GM21423 (cell line): ENCODE measurements at regions not wholly inside any gene's neighbourhood (a gene's known extent, or its start where the extent isn't known, plus 50 kb on each side); places are given as distances from the start of the nearest gene placed in this dataset.

ENCODE experiments used
- ATAC-seq: cut with Tn5 transposase; IDR thresholded peaks from one replicate; pipeline ENCODE4 v1.9.1; 2021; ENCODE audit warnings: mild to moderate bottlenecking, moderate library complexity; ENCODE audit not compliant: unreplicated experiment

GRCh38 chr5:76030343-76030742 lies 52.8 kb upstream of the SV2C start:
- ATAC-seq = no peak

DNA sequence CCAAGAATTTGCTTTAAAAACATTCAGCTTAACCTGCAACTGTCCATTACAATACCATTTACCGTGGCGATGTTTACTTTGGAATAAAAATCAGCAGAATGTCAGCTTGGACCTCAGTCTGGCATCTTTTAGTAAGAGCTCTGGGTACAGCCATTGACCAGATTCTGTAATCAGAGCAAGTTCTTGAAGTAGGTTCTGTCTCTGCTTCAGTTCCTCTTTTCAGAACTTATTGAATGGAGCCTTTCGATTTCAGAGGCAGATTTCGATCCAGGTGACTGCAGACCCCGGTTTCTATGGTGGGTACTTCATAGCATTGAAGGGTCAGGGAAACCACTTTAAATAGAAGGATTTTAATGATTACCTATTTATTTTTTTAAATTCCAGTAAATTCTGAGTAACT lies 53.4 kb upstream of the SV2C start:
- ATAC-seq = no peak

GRCh38 chr5:76025790-76026189 lies 57.4 kb upstream of the SV2C start:
- ATAC-seq = no peak

GRCh38 chr5:76025069-76025468 lies 58.1 kb upstream of the SV2C start:
- ATAC-seq = no peak

DNA sequence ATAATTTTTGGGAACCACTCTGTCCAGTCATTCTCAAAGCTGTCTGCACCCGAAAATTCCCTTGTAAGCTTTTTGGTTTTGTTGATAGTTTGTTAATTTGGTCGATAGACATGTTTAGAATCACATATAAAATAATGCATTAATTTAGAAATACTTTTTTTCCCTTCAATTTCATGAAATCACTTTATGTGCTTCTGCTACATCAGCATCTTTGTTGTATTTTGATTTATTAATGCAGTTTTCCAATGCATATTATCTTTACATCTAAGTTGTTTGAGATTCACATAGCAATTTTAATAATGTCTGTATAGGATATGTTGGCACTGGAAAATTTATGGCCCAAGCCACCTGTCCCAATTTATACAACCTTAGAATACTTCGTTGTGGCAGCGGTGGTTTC lies 60.6 kb upstream of the SV2C start:
- no peak for ATAC-seq

- ATAC-seq = no peak
Observed at GRCh38 chr5:76021936-76022584, 61.1 kb upstream of the SV2C start.

DNA sequence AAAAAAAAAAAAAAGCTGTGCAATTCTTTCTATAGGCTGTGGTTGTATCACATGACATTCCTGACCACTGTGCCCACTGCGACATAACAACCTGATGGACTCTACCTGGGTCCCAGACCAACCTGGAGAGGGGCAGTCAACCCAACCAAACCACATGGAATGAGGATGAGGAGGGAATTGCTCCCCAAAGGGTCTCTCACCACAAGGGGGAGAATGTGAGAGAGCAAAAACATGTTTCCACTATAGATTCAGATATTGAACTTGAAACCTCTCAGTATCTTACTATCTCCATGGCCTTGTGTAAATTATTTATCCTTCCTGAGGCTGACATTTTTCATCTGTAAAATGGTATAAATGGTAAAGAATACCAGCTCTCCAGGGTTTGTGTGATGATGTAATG lies 66.9 kb upstream of the SV2C start:
- no peak for ATAC-seq

- ATAC-seq = no peak
Observed at GRCh38 chr5:76014005-76014404, 69.2 kb upstream of the SV2C start.

- ATAC-seq = no peak
Observed at GRCh38 chr5:76007904-76008303, 75.3 kb upstream of the SV2C start.

- no peak for ATAC-seq
Observed at GRCh38 chr5:76000582-76000981, 82.6 kb upstream of the SV2C start.

GRCh38 chr5:75993643-75994520 lies 89.3 kb upstream of the SV2C start:
- no peak for ATAC-seq

- no peak for ATAC-seq
Observed at GRCh38 chr5:75993183-75993582, 90.0 kb upstream of the SV2C start.

DNA sequence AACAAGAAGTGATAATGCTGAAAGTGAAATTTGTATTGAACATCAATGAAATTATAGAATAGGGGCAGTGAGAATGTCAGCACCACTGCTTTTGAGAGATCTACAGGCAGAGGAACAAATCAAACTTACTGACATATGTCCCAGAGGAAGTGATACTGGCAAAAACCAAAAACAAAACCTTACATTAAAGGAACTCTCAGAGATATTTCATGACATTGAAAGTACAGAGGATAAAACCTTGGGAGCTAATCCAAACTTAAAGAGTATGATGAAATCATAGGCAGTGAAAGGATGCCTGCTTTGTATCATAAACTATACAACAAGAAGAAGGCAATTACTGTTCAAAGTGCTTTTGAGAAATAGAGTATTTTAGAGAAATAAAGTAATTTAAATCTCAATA lies 90.4 kb upstream of the SV2C start:
- no peak for ATAC-seq

GRCh38 chr5:75985077-75985476 lies 98.1 kb upstream of the SV2C start:
- ATAC-seq = no peak

DNA sequence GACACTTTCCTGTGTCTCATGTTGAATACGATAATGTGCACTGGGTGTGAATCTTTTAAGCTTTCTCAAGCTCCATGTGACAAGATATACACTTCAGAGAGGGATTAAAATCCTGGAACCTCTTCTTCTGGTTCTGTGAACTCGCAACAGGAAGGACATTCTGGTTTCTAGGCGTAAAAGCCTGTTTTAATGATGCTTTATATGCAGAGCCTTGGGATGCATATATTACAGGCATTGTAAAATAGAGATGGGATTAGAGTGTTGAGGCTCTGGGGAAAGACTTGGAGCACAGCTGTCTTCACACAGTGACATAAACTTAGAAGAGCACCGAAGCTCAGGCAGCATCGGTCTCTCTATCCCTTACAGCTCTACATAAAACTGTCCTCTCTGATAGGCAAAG lies 107.7 kb upstream of the SV2C start:
- no peak for ATAC-seq

DNA sequence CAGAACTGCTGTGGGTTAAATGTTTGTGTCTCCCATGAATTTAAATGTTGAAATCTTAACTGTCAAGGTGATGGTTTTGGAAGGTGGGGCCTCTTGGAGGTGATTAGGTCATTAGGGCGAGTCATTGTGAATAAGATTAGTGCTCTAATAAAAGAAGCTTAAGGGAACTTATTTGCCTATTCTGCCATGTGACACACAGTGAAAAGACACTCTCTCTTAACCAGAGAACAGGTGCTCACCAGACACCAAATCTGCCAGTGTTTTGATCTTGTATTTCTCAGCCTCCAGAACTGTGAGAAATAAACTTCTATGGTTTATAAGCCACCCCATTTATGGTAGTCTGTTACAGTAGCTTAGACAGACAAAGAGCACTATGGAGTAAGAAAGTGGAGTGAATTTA lies 117.9 kb upstream of the SV2C start:
- no peak for ATAC-seq

DNA sequence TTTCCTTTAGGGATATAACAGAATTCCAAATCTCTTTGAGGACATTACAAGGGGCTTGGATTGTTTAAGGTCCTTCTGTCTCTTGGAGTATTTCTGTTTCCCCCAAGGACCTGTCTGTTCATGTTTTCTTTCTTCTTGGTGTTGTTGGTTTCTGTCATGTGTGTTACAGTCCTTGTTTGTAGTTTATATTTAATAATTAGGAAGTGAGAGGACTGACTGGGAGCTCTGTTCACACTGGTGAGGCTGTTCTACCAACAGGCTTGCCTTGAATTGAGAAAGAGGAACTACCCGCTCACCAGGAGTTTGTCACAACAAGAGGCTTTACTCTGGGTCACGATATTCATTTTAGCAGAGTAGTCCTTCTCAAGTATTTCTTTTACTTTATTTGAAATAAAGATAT lies 119.2 kb upstream of the SV2C start:
- ATAC-seq = no peak

DNA sequence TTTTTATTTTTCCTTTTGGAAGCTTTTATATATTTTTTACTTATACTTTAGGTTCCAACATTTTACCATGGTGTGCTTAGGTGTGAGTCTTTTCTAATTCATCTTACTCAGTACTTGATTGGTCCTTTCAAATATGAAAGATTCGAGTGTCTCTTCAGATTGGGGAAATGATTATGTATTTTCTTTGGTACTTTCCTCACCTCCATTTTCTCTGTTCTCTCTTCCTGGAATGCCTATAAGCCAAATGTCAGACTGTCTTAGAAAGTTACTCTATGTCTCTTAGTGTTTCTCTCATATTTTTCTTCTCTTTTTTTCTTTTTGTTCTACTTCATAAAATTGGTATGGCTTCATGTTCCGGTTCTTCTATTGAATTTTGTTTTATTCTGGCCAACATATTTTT lies 119.6 kb upstream of the SV2C start:
- no peak for ATAC-seq

GRCh38 chr5:75961818-75962217 lies 121.4 kb upstream of the SV2C start:
- no peak for ATAC-seq

- ATAC-seq = no peak
Observed at GRCh38 chr5:75960129-75960528, 123.1 kb upstream of the SV2C start.

GRCh38 chr5:75952963-75953362 lies 130.2 kb upstream of the SV2C start:
- ATAC-seq = no peak

DNA sequence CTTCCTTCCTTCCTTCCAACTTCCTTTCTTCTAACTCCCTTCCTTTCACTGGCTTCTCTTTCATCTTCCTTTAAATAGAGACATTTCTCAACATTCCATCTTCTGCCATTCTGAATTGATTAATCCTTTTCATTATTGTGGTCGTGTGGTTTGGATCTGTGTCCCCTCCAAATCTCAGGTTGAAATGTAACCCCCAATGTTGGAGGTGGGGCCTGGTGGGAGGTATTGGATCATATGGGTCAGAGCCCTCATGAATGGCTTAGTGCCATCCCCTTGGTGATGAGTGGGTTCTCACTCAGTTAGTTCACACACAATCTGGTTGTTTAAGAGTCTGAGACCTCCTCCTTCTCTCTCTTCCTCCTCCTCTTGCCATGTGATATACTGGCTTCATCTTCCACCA lies 130.9 kb upstream of the SV2C start:
- ATAC-seq = no peak

GRCh38 chr5:75951716-75952115 lies 131.5 kb upstream of the SV2C start:
- ATAC-seq = no peak
